GM12878 (cell line): ENCODE measurements at regions not wholly inside any gene's neighbourhood (a gene's known extent, or its start where the extent isn't known, plus 50 kb on each side); places are given as distances from the start of the nearest gene placed in this dataset.

Experiments used
- MEF2A ChIP-seq: IDR thresholded peaks from 2 replicates; pipeline ENCODE4 v1.6.1; 2011; ENCODE audit warnings: low read depth, mild to moderate bottlenecking, low read length, moderate library complexity; ENCODE audit not compliant: insufficient read depth
- POLR2A ChIP-seq: IDR thresholded peaks from 2 replicates; pipeline ENCODE4 v1.6.1; 2011; ENCODE audit warnings: low read depth, mild to moderate bottlenecking, low read length
- SMAD1 ChIP-seq: fragments of 450-650 bp; IDR thresholded peaks from 2 replicates; pipeline ENCODE4 v1.6.1; 2018; ENCODE audit warnings: mild to moderate bottlenecking, low read depth; ENCODE audit not compliant: partially characterized antibody
- TF ChIP-seq, protein P1 (sequence below): IDR thresholded peaks from 2 replicates; pipeline ENCODE4 v1.6.1; 2012; ENCODE audit warnings: mild to moderate bottlenecking, low read depth, low read length
- TF ChIP-seq, protein P2 (sequence below), 3 experiments: IDR thresholded peaks in 2 of 3; conservative IDR thresholded peaks in 1 of 3; 2 replicates each; pipeline ENCODE4 v1.5.1; 2011; ENCODE audit warnings: low read depth in 3 of 3, low read length in 3 of 3, mild to moderate bottlenecking in 3 of 3, control low read depth in 2 of 3, moderate library complexity in 2 of 3, inconsistent platforms in 1 of 3, mixed read lengths in 1 of 3; ENCODE audit not compliant: control insufficient read depth in 2 of 3, insufficient read depth in 1 of 3; ENCODE audit errors: extremely low read depth in 1 of 3
- TF ChIP-seq, protein P3 (sequence below): fragments of 150-350 bp; IDR thresholded peaks from 2 replicates; pipeline ENCODE4 v1.6.1; 2014; ENCODE audit warnings: mild to moderate bottlenecking, low read depth, low read length
- TF ChIP-seq, protein P4 (sequence below): fragments of 450-650 bp; IDR thresholded peaks from 2 replicates; pipeline ENCODE4 v1.6.1; 2017; ENCODE audit warnings: mild to moderate bottlenecking
- TF ChIP-seq, protein P5 (sequence below): fragments of 450-650 bp; IDR thresholded peaks from 2 replicates; pipeline ENCODE4 v1.6.1; 2014; ENCODE audit warnings: mild to moderate bottlenecking

DNA sequence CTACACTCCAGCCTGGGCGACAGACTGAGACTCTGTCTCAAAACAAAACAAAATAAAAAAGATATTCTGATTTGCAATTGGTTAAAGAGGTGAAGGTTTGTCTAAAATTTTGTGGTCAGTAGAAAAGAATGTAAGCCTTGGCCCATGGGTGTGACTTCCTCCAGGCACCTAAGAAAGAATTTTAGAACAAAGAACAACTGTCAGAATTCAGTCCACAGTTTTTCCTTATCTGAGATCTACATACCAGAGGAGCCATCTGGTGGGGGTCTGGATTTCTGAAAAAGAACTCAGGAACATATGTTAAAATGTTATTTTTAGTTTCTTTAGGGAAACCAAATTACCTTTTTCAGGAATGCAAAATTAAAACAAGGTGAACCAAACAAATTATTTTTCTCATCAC is 434.1 kb downstream of the ANKRD50 start:
- TF ChIP-seq, protein P1, sequence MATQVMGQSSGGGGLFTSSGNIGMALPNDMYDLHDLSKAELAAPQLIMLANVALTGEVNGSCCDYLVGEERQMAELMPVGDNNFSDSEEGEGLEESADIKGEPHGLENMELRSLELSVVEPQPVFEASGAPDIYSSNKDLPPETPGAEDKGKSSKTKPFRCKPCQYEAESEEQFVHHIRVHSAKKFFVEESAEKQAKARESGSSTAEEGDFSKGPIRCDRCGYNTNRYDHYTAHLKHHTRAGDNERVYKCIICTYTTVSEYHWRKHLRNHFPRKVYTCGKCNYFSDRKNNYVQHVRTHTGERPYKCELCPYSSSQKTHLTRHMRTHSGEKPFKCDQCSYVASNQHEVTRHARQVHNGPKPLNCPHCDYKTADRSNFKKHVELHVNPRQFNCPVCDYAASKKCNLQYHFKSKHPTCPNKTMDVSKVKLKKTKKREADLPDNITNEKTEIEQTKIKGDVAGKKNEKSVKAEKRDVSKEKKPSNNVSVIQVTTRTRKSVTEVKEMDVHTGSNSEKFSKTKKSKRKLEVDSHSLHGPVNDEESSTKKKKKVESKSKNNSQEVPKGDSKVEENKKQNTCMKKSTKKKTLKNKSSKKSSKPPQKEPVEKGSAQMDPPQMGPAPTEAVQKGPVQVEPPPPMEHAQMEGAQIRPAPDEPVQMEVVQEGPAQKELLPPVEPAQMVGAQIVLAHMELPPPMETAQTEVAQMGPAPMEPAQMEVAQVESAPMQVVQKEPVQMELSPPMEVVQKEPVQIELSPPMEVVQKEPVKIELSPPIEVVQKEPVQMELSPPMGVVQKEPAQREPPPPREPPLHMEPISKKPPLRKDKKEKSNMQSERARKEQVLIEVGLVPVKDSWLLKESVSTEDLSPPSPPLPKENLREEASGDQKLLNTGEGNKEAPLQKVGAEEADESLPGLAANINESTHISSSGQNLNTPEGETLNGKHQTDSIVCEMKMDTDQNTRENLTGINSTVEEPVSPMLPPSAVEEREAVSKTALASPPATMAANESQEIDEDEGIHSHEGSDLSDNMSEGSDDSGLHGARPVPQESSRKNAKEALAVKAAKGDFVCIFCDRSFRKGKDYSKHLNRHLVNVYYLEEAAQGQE, result no peak
- TF ChIP-seq SMAD1 (no peak), POLR2A (no peak), MEF2A (no peak)
- TF ChIP-seq, protein P2, sequence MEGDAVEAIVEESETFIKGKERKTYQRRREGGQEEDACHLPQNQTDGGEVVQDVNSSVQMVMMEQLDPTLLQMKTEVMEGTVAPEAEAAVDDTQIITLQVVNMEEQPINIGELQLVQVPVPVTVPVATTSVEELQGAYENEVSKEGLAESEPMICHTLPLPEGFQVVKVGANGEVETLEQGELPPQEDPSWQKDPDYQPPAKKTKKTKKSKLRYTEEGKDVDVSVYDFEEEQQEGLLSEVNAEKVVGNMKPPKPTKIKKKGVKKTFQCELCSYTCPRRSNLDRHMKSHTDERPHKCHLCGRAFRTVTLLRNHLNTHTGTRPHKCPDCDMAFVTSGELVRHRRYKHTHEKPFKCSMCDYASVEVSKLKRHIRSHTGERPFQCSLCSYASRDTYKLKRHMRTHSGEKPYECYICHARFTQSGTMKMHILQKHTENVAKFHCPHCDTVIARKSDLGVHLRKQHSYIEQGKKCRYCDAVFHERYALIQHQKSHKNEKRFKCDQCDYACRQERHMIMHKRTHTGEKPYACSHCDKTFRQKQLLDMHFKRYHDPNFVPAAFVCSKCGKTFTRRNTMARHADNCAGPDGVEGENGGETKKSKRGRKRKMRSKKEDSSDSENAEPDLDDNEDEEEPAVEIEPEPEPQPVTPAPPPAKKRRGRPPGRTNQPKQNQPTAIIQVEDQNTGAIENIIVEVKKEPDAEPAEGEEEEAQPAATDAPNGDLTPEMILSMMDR (IDR thresholded peaks at IDR 0.05 in 2 of 3, conservative IDR thresholded peaks at IDR 0.05 in 1 of 3; ENCODE audit: control insufficient read depth in 2 of 3, extremely low read depth in 1 of 3, insufficient read depth in 1 of 3, low read depth in 3 of 3, low read length in 3 of 3), result no peak
- TF ChIP-seq, protein P3, sequence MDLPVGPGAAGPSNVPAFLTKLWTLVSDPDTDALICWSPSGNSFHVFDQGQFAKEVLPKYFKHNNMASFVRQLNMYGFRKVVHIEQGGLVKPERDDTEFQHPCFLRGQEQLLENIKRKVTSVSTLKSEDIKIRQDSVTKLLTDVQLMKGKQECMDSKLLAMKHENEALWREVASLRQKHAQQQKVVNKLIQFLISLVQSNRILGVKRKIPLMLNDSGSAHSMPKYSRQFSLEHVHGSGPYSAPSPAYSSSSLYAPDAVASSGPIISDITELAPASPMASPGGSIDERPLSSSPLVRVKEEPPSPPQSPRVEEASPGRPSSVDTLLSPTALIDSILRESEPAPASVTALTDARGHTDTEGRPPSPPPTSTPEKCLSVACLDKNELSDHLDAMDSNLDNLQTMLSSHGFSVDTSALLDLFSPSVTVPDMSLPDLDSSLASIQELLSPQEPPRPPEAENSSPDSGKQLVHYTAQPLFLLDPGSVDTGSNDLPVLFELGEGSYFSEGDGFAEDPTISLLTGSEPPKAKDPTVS, result no peak
- TF ChIP-seq, protein P4, sequence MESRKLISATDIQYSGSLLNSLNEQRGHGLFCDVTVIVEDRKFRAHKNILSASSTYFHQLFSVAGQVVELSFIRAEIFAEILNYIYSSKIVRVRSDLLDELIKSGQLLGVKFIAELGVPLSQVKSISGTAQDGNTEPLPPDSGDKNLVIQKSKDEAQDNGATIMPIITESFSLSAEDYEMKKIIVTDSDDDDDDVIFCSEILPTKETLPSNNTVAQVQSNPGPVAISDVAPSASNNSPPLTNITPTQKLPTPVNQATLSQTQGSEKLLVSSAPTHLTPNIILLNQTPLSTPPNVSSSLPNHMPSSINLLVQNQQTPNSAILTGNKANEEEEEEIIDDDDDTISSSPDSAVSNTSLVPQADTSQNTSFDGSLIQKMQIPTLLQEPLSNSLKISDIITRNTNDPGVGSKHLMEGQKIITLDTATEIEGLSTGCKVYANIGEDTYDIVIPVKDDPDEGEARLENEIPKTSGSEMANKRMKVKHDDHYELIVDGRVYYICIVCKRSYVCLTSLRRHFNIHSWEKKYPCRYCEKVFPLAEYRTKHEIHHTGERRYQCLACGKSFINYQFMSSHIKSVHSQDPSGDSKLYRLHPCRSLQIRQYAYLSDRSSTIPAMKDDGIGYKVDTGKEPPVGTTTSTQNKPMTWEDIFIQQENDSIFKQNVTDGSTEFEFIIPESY, result no peak
- TF ChIP-seq, protein P5, sequence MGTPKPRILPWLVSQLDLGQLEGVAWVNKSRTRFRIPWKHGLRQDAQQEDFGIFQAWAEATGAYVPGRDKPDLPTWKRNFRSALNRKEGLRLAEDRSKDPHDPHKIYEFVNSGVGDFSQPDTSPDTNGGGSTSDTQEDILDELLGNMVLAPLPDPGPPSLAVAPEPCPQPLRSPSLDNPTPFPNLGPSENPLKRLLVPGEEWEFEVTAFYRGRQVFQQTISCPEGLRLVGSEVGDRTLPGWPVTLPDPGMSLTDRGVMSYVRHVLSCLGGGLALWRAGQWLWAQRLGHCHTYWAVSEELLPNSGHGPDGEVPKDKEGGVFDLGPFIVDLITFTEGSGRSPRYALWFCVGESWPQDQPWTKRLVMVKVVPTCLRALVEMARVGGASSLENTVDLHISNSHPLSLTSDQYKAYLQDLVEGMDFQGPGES, result no peak
